Calu3 (cell line): ENCODE measurements at regions not wholly inside any gene's neighbourhood (a gene's known extent, or its start where the extent isn't known, plus 50 kb on each side); places are given as distances from the start of the nearest gene placed in this dataset.

Source experiments
- BruUV-seq: library from RNA; stranded (reverse); fragments of 400-500 nt; replicated peaks from 2 replicates; lab custom pipeline; 2021; lab: Mats Ljungman, UMichigan
- CTCF ChIA-PET: fragments of 300-600 bp; sonication (Branson Sonifier 250); formaldehyde crosslinking; loops from one replicate; lab custom pipeline; 2022; ENCODE audit warnings: antibody characterized with exemption; lab: Charles Lee
- DNase-seq: peaks from one replicate; pipeline ENCODE4 v3.0.0; 2022
- H3K27ac Mint-ChIP-seq: one replicate; pipeline ENCODE4 v1.8.0; 2022; ENCODE audit warnings: mixed read lengths; ENCODE audit not compliant: unreplicated experiment
- H3K27me3 Mint-ChIP-seq: one replicate; pipeline ENCODE4 v1.8.0; 2022; ENCODE audit warnings: mixed read lengths; ENCODE audit not compliant: unreplicated experiment
- H3K36me3 Mint-ChIP-seq: one replicate; pipeline ENCODE4 v1.8.0; 2022; ENCODE audit warnings: mild to moderate bottlenecking, moderate library complexity, mixed read lengths; ENCODE audit not compliant: insufficient read depth, unreplicated experiment
- H3K4me1 Mint-ChIP-seq: one replicate; pipeline ENCODE4 v1.8.0; 2022; ENCODE audit warnings: mild to moderate bottlenecking, low read depth, mixed read lengths; ENCODE audit not compliant: unreplicated experiment
- H3K4me3 Mint-ChIP-seq: one replicate; pipeline ENCODE4 v1.8.0; 2022; ENCODE audit warnings: mild to moderate bottlenecking, low read depth, moderate library complexity, mixed read lengths; ENCODE audit not compliant: unreplicated experiment
- H3K9me3 Mint-ChIP-seq: one replicate; pipeline ENCODE4 v1.8.0; 2022; ENCODE audit warnings: low read depth, mixed read lengths; ENCODE audit not compliant: unreplicated experiment
- CTCF ChIP-seq: fragments of 200-600 bp; IDR thresholded peaks from one replicate; pipeline ENCODE4 v1.8.0; 2022; ENCODE audit warnings: antibody characterized with exemption; ENCODE audit not compliant: unreplicated experiment
- intact Hi-C: fragments of 100-400 bp; cut with micrococcal nuclease; formaldehyde crosslinking; loops from one replicate; pipeline ENCODE4 v1.10.0; 2022; ENCODE audit not compliant: unreplicated experiment

- BruUV-seq, result no TSS peak
- DNase-seq, result no peak
- intact Hi-C loops, result no loop called here
- CTCF ChIA-PET, result no interaction called here
- Mint-ChIP-seq H3K36me3 (no peaks in the 10 kb centered on the region), H3K27me3 (peaks cover 83% of the 10 kb centered on the region), H3K4me1 (no peaks in the 10 kb centered on the region), H3K4me3 (no peak overlapping the region), H3K9me3 (no peaks in the 10 kb centered on the region), H3K27ac (no peak overlapping the region)
- TF ChIP-seq CTCF, result no peak
Observed at GRCh38 chr12:107914460-107914977, 140.0 kb downstream of the ASCL4 start.

GRCh38 chr12:107917912-107918800 lies 143.7 kb downstream of the ASCL4 start:
- Mint-ChIP-seq H3K27me3 (peaks cover 88% of the 10 kb centered on the region), H3K27ac (no peak overlapping the region)

GRCh38 chr12:107921062-107921461 lies 146.6 kb downstream of the ASCL4 start:
- CTCF ChIA-PET, result no interaction called here
- Mint-ChIP-seq H3K4me1 (no peaks in the 10 kb centered on the region), H3K36me3 (no peaks in the 10 kb centered on the region), H3K27me3 (peaks cover 81% of the 10 kb centered on the region), H3K9me3 (no peaks in the 10 kb centered on the region), H3K27ac (no peak overlapping the region), H3K4me3 (no peak overlapping the region)
- DNase-seq, result no peak
- intact Hi-C loops, result no loop called here
- no peak for TF ChIP-seq CTCF
- BruUV-seq, result no TSS peak

More at GRCh38 chr12:107917912-107918800, 143.7 kb downstream of the ASCL4 start:
- CTCF ChIA-PET, result interaction anchor here (0.6 to 1.0 kb wide), 6 partner anchors 13 to 701 kb away, joined by 3 to 8 read pairs (median 3); no protein-coding TSS in a partner anchor
- no TSS peak for BruUV-seq
- intact Hi-C loops, result loop anchor here (1.0 to 5.0 kb wide), 3 partner anchors 274 to 594 kb away; no protein-coding TSS in a partner anchor
- peak; percentile 54 for TF ChIP-seq CTCF
- Mint-ChIP-seq H3K9me3 (no peaks in the 10 kb centered on the region), H3K4me1 (no peaks in the 10 kb centered on the region), H3K4me3 (no peak overlapping the region), H3K36me3 (no peaks in the 10 kb centered on the region)
- peak; percentile 36 for DNase-seq

GRCh38 chr12:107925125-107925524 lies 150.6 kb downstream of the ASCL4 start:
- Mint-ChIP-seq H3K9me3 (no peaks in the 10 kb centered on the region), H3K36me3 (no peaks in the 10 kb centered on the region), H3K27me3 (peaks cover 69% of the 10 kb centered on the region), H3K4me1 (no peaks in the 10 kb centered on the region), H3K4me3 (no peak overlapping the region), H3K27ac (no peak overlapping the region)
- intact Hi-C loops, result no loop called here
- no peak for DNase-seq
- no peak for TF ChIP-seq CTCF
- no TSS peak for BruUV-seq
- CTCF ChIA-PET, result no interaction called here
